Upper lobe of left lung (tissue), 6 donors: ENCODE measurements at regions not wholly inside any gene's neighbourhood (a gene's known extent, or its start where the extent isn't known, plus 50 kb on each side); places are given as distances from the start of the nearest gene placed in this dataset.

Experiments
- ATAC-seq, 2 donors: fragments of 200-7000 bp; cut with Tn5 transposase; one replicate each; pipeline ENCODE4 v1.9.1; 2022; ENCODE audit warnings: mild to moderate bottlenecking in 2 of 2, moderate library complexity in 2 of 2; ENCODE audit not compliant: low FRiP score in 2 of 2
- DNase-seq, 2 donors: peaks; one replicate each; pipeline ENCODE4 v3.0.0-alpha.2; 2019 to 2020
- H3K27ac ChIP-seq, 4 donors: fragments of 200-600 bp; sonication (generic); one replicate each; pipeline ENCODE4 v1.5.1; 2016 to 2019
- H3K27me3 ChIP-seq, 4 donors: fragments of 200-600 bp; sonication (generic); one replicate each; pipeline ENCODE4 v1.5.1; 2017 to 2019
- H3K36me3 ChIP-seq, 4 donors: fragments of 200-600 bp; sonication (generic); one replicate each; pipeline ENCODE4 v1.5.1; 2016 to 2019
- H3K4me1 ChIP-seq, 4 donors: fragments of 200-600 bp; sonication (generic); one replicate each; pipeline ENCODE4 v1.5.1; 2018 to 2019
- H3K4me3 ChIP-seq, 4 donors: fragments of 200-600 bp; sonication (generic); one replicate each; pipeline ENCODE4 v1.5.1; 2017 to 2019; ENCODE audit warnings: mild to moderate bottlenecking in 2 of 4, moderate library complexity in 1 of 4
- H3K9me3 ChIP-seq, 4 donors: fragments of 200-600 bp; sonication (generic); one replicate each; pipeline ENCODE4 v1.5.1; 2018 to 2019
- EP300 ChIP-seq, 4 donors: sonication (generic); formaldehyde crosslinking; IDR thresholded peaks; one replicate each; pipeline ENCODE4 v1.5.1; 2017; ENCODE audit warnings: antibody characterized with exemption in 4 of 4, control low read depth in 2 of 4
- POLR2A ChIP-seq, 4 donors: fragments of 450-650 bp; IDR thresholded peaks; one replicate each; pipeline ENCODE4 v1.5.1; 2016 to 2017; ENCODE audit warnings: antibody characterized with exemption in 4 of 4, mild to moderate bottlenecking in 2 of 4
- POLR2AphosphoS5 ChIP-seq, 2 donors: sonication (generic); formaldehyde crosslinking; IDR thresholded peaks; one replicate each; pipeline ENCODE4 v1.5.1; 2017; ENCODE audit warnings: antibody characterized with exemption in 2 of 2
- WGBS, 2 donors: methylation state at CpG; one replicate each; pipeline ENCODE4 v1.1.5; 2017 to 2018; 5-methylcytosine and 5-hydroxymethylcytosine counted together
- TF ChIP-seq, protein P1 (sequence below), 6 experiments: fragments of 450-650 bp in 4 of 6; fragments of 200-600 bp in 2 of 6; sonication (generic) in 2 of 6; IDR thresholded peaks; one replicate each; pipeline ENCODE4 v1.5.1; 2016 to 2019; ENCODE audit warnings: antibody characterized with exemption in 6 of 6
- donor health status: DM: no; HTN: no; CAD: no; lungs with moderate emphysema.
- donor health status: DM: no; HTN: yes; CAD: no; lungs with severe emphysema.

DNA sequence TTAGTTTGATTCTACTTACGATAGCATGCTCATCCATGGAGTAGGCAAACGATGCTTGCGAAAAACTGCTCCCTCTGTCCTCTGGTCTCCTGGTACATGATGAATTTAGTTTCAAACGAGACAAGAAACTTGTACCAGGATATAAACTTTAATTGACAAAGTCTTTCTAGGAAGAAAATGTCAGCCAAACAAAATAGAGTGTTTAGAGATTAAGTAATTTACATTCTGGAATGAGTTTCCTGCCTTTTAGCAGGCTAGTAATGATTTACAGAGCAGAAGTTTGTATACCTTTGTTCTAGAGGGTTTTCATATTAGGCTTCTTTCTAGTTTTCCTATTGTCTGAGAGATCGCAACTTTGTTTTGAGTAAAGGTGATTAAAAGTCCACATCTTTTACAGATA lies 206.9 kb downstream of the RPL10L start:
- WGBS, 2 donors: 66 to 68% methylated on average over 5 of the region's 5 CpGs
- no peak overlapping the region for H3K4me3 ChIP-seq

DNA sequence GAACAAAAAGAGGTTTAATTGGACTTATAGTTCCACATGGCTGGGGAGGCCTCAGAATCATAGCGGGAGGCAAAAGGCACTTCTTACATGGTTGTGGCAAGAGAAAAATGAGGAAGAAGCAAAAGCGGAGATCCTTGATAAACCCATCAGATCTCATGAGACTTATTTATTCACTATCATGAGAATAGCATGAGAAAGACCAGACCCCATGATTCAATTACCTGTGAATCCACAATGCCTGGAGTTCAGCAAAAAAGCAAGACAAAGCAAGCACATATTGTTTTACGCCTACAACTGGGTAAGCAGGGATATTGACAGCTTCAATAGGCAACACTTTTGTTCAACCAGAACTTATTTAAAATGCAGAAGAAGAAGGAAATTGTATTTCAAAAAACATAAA lies 218.2 kb downstream of the RPL10L start:
- DNase-seq: no peak
- WGBS, 2 donors: 96 to 97% methylated on average over 3 of the region's 3 CpGs
- H3K9me3 ChIP-seq: no peaks in the 10 kb centered on the region
- TF ChIP-seq POLR2A (IDR thresholded peaks at IDR 0.05): no peak
- TF ChIP-seq POLR2AphosphoS5 (IDR thresholded peaks at IDR 0.05): no peak
- no peak for TF ChIP-seq EP300 (IDR thresholded peaks at IDR 0.05)
- TF ChIP-seq, protein P1, sequence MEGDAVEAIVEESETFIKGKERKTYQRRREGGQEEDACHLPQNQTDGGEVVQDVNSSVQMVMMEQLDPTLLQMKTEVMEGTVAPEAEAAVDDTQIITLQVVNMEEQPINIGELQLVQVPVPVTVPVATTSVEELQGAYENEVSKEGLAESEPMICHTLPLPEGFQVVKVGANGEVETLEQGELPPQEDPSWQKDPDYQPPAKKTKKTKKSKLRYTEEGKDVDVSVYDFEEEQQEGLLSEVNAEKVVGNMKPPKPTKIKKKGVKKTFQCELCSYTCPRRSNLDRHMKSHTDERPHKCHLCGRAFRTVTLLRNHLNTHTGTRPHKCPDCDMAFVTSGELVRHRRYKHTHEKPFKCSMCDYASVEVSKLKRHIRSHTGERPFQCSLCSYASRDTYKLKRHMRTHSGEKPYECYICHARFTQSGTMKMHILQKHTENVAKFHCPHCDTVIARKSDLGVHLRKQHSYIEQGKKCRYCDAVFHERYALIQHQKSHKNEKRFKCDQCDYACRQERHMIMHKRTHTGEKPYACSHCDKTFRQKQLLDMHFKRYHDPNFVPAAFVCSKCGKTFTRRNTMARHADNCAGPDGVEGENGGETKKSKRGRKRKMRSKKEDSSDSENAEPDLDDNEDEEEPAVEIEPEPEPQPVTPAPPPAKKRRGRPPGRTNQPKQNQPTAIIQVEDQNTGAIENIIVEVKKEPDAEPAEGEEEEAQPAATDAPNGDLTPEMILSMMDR (IDR thresholded peaks at IDR 0.05): no peak
- H3K27ac ChIP-seq: no peak overlapping the region
- H3K4me1 ChIP-seq: no peaks in the 10 kb centered on the region
- no peak overlapping the region for H3K4me3 ChIP-seq
- no peak for ATAC-seq
- no peaks in the 10 kb centered on the region for H3K36me3 ChIP-seq
- no peaks in the 10 kb centered on the region for H3K27me3 ChIP-seq

More for the DNA sequence above, 206.9 kb downstream of the RPL10L start:
- Histone ChIP-seq H3K36me3 (no peaks in the 10 kb centered on the region), H3K9me3 (no peaks in the 10 kb centered on the region), H3K4me1 (no peaks in the 10 kb centered on the region), H3K27me3 (no peaks in the 10 kb centered on the region), H3K27ac (no peak overlapping the region)
- TF ChIP-seq POLR2AphosphoS5 (IDR thresholded peaks at IDR 0.05): no peak
- no peak for TF ChIP-seq POLR2A (IDR thresholded peaks at IDR 0.05)
- TF ChIP-seq EP300 (IDR thresholded peaks at IDR 0.05): no peak
- TF ChIP-seq, protein P1 (IDR thresholded peaks at IDR 0.05): no peak
- ATAC-seq: no peak
- DNase-seq: no peak

DNA sequence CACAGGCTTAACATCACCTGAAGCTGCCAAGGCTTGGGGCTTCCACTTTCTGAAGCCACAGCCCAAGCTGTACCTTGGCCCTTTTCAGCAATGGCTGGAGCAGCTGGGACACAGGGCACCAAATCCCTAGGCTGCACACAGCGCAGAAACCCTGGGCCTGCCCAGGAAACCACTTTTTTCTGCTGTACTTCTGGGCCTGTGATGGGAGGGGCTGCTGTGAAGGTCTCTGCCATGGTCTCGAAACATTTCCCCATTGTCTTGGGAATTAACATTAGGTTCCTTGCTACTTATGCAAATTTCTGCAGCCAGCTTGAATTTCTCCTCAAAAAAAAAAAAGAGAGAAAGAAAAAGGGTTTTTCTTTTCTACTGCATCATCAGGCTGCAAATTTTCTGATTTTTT lies 219.1 kb downstream of the RPL10L start:
- no peak overlapping the region for H3K4me3 ChIP-seq
- ATAC-seq (no peak), DNase-seq (no peak)
- no peaks in the 10 kb centered on the region for H3K27me3 ChIP-seq
- H3K27ac ChIP-seq: no peak overlapping the region
- H3K36me3 ChIP-seq: no peaks in the 10 kb centered on the region
- WGBS, 2 donors: 66 to 75% methylated on average over 2 of the region's 2 CpGs
- H3K4me1 ChIP-seq: no peaks in the 10 kb centered on the region
- TF ChIP-seq POLR2A (IDR thresholded peaks at IDR 0.05): no peak
- TF ChIP-seq POLR2AphosphoS5 (IDR thresholded peaks at IDR 0.05): no peak
- no peak for TF ChIP-seq EP300 (IDR thresholded peaks at IDR 0.05)
- TF ChIP-seq, protein P1 (IDR thresholded peaks at IDR 0.05): no peak
- no peaks in the 10 kb centered on the region for H3K9me3 ChIP-seq

DNA sequence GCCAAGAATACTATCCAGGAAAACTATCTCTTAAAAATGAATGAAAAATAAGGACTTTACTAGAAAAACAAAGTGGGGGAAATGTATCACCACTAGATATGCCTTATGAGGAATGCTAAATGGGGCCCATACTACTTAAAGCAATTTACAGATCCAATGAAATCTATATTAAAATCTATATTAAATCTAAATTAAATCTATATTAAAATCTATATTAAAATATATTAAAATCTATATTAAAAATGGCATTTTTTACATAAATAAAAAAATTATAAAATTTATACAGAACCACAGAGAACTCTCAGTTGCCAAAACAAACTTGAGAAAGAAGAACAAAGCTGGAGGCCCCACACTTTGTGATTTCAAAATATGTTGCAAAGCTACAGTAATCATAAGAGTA lies 234.5 kb downstream of the RPL10L start:
- no peaks in the 10 kb centered on the region for H3K4me1 ChIP-seq
- TF ChIP-seq, protein P1 (IDR thresholded peaks at IDR 0.05): no peak
- TF ChIP-seq POLR2AphosphoS5 (IDR thresholded peaks at IDR 0.05) (no peak), POLR2A (IDR thresholded peaks at IDR 0.05) (no peak), EP300 (IDR thresholded peaks at IDR 0.05) (no peak)
- no peak overlapping the region for H3K4me3 ChIP-seq
- H3K36me3 ChIP-seq: no peaks in the 10 kb centered on the region
- H3K27ac ChIP-seq: no peak overlapping the region
- peaks cover 0 to 3% (median 0%) of the 10 kb centered on the region in 4 donors for H3K9me3 ChIP-seq
- ATAC-seq: no peak
- no peak for DNase-seq
- H3K27me3 ChIP-seq: no peaks in the 10 kb centered on the region
